OCI-LY1 (cell line): ENCODE measurements at regions not wholly inside any gene's neighbourhood (a gene's known extent, or its start where the extent isn't known, plus 50 kb on each side); places are given as distances from the start of the nearest gene placed in this dataset.

Experiments
- CTCF ChIP-seq: fragments of 200-600 bp; sonication (generic), shearing (Covaris generic); IDR thresholded peaks from 2 replicates; pipeline ENCODE4 v1.5.1; 2017; ENCODE audit warnings: mild to moderate bottlenecking, antibody characterized with exemption, low read length, moderate library complexity, mixed read lengths
- EZH2 ChIP-seq: fragments of 200-600 bp; sonication (generic), shearing (Covaris generic); IDR thresholded peaks from 2 replicates; pipeline ENCODE4 v1.8.0; 2017; ENCODE audit warnings: borderline replicate concordance, mixed run types, mild to moderate bottlenecking, antibody characterized with exemption, low read length, moderate library complexity, mixed read lengths

- no peak for TF ChIP-seq CTCF
- no peak for TF ChIP-seq EZH2
These were observed 348.6 kb downstream of the ANAPC1 start for GRCh38 chr2:111535404-111535803.
